Panc1 (cell line): ENCODE measurements at regions not wholly inside any gene's neighbourhood (a gene's known extent, or its start where the extent isn't known, plus 50 kb on each side); places are given as distances from the start of the nearest gene placed in this dataset.

Experiments
- ATAC-seq: fragments of 200-7000 bp; cut with Tn5 transposase; 2 replicates; pipeline ENCODE4 v1.9.1; 2020; ENCODE audit warnings: mild to moderate bottlenecking, moderate library complexity
- BruUV-seq: library from RNA; stranded (reverse); fragments of 400-500 nt; replicated peaks from 2 replicates; lab custom pipeline; 2021; lab: Mats Ljungman, UMichigan
- CTCF ChIA-PET: fragments of 300-600 bp; sonication (Branson Sonifier 250); formaldehyde crosslinking; loops from one replicate; lab custom pipeline; 2022; ENCODE audit warnings: antibody characterized with exemption; lab: Charles Lee
- POLR2A ChIA-PET: fragments of 300-600 bp; sonication (Branson Sonifier 250); formaldehyde crosslinking; loops from one replicate; lab custom pipeline; 2022; ENCODE audit warnings: antibody characterized with exemption; lab: Charles Lee
- DNase-seq: peaks from one replicate; pipeline ENCODE4 v3.0.0-alpha.2; 2010; ENCODE audit warnings: low read depth, low spot score
- H3K27ac ChIP-seq: 2 replicates; pipeline ENCODE4 v1.5.1; 2011; ENCODE audit warnings: mild to moderate bottlenecking, low read length, inconsistent platforms
- H3K27me3 ChIP-seq: fragments of 200-500 bp; sonication (Bioruptor generic); 2 replicates; pipeline ENCODE4 v1.6.0; 2014; ENCODE audit warnings: low read length, inconsistent platforms; ENCODE audit not compliant: control insufficient read depth, insufficient read depth
- H3K36me3 ChIP-seq: fragments of 200-500 bp; sonication (Bioruptor generic); 2 replicates; pipeline ENCODE4 v1.5.1; 2014; ENCODE audit warnings: inconsistent platforms, mild to moderate bottlenecking, low read length, moderate library complexity; ENCODE audit not compliant: control insufficient read depth, insufficient read depth
- H3K4me1 ChIP-seq: 2 replicates; pipeline ENCODE4 v1.5.1; 2011; ENCODE audit warnings: inconsistent platforms, mild to moderate bottlenecking, low read length, moderate library complexity; ENCODE audit not compliant: control insufficient read depth, insufficient read depth
- H3K4me3 ChIP-seq, 2 experiments: 2 replicates each; pipeline ENCODE4 v1.5.1; 2011 to 2012; ENCODE audit warnings: low read depth in 2 of 2, low read length in 2 of 2, mild to moderate bottlenecking in 2 of 2, inconsistent platforms in 1 of 2, moderate library complexity in 1 of 2
- H3K9me3 ChIP-seq: fragments of 200-500 bp; sonication (Bioruptor generic); 2 replicates; pipeline ENCODE4 v1.5.1; 2014; ENCODE audit warnings: low read depth, mild to moderate bottlenecking, inconsistent platforms, low read length, moderate library complexity; ENCODE audit not compliant: control insufficient read depth, insufficient read depth
- POLR2AphosphoS5 ChIP-seq: IDR thresholded peaks from 2 replicates; pipeline ENCODE4 v1.6.1; 2012; ENCODE audit warnings: mild to moderate bottlenecking, low read depth, low read length, moderate library complexity
- SIN3A ChIP-seq: IDR thresholded peaks from 2 replicates; pipeline ENCODE4 v1.6.1; 2012; ENCODE audit warnings: low read depth, mild to moderate bottlenecking, low read length, moderate library complexity, borderline replicate concordance; ENCODE audit not compliant: insufficient read depth
- TCF7L2 ChIP-seq: IDR thresholded peaks from 2 replicates; pipeline ENCODE4 v1.6.1; 2011; ENCODE audit warnings: mild to moderate bottlenecking, low read depth, low read length, inconsistent platforms
- in situ Hi-C: cut with HindIII; loops from 2 replicates; pipeline ENCODE4 v1.10.0; 2016; ENCODE audit warnings: low sequenced_read_pairs, low pct_unique_long_range_greater_than_20kb
- intact Hi-C: fragments of 100-400 bp; cut with micrococcal nuclease; formaldehyde crosslinking; loops from one replicate; pipeline ENCODE4 v1.10.0; 2022; ENCODE audit not compliant: unreplicated experiment
- TF ChIP-seq, protein P1 (sequence below): fragments of 450-650 bp; IDR thresholded peaks from 2 replicates; pipeline ENCODE4 v1.5.1; 2017; ENCODE audit warnings: mild to moderate bottlenecking
- TF ChIP-seq, protein P2 (sequence below), 2 experiments: IDR thresholded peaks; 2 replicates each; pipeline ENCODE4 v1.6.1; 2011 to 2012; ENCODE audit warnings: low read depth in 2 of 2, control low read depth in 1 of 2, low read length in 1 of 2, mild to moderate bottlenecking in 1 of 2, moderate library complexity in 1 of 2; ENCODE audit not compliant: insufficient read depth in 1 of 2

DNA sequence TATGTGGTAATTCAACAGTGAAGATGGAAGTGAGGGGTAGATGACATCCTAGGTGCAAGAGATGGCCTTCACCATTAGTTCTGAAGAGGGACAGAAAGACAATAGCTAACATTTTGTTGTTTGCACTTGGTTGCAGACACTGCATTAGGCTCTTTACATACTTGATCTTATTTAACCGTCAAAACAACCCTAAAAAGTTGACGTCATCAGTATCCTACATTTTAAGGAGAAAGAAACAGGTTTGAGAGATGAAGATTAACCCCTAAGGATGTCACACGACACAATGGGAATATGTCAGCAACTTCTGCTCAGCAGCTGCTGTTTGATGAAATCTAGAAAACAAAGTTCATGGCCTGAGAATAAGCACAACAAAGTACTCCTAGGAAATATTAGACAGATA lies 72.6 kb upstream of the MC3R start:
- BruUV-seq, result no TSS peak
- Histone ChIP-seq H3K4me3 (no peak overlapping the region), H3K4me1 (no peaks in the 10 kb centered on the region), H3K27me3 (no peaks in the 10 kb centered on the region), H3K27ac (no peak overlapping the region), H3K9me3 (no peaks in the 10 kb centered on the region), H3K36me3 (no peaks in the 10 kb centered on the region)
- TF ChIP-seq POLR2AphosphoS5 (no peak), SIN3A (no peak), TCF7L2 (no peak)
- TF ChIP-seq, protein P1, sequence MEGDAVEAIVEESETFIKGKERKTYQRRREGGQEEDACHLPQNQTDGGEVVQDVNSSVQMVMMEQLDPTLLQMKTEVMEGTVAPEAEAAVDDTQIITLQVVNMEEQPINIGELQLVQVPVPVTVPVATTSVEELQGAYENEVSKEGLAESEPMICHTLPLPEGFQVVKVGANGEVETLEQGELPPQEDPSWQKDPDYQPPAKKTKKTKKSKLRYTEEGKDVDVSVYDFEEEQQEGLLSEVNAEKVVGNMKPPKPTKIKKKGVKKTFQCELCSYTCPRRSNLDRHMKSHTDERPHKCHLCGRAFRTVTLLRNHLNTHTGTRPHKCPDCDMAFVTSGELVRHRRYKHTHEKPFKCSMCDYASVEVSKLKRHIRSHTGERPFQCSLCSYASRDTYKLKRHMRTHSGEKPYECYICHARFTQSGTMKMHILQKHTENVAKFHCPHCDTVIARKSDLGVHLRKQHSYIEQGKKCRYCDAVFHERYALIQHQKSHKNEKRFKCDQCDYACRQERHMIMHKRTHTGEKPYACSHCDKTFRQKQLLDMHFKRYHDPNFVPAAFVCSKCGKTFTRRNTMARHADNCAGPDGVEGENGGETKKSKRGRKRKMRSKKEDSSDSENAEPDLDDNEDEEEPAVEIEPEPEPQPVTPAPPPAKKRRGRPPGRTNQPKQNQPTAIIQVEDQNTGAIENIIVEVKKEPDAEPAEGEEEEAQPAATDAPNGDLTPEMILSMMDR, result no peak
- TF ChIP-seq, protein P2, sequence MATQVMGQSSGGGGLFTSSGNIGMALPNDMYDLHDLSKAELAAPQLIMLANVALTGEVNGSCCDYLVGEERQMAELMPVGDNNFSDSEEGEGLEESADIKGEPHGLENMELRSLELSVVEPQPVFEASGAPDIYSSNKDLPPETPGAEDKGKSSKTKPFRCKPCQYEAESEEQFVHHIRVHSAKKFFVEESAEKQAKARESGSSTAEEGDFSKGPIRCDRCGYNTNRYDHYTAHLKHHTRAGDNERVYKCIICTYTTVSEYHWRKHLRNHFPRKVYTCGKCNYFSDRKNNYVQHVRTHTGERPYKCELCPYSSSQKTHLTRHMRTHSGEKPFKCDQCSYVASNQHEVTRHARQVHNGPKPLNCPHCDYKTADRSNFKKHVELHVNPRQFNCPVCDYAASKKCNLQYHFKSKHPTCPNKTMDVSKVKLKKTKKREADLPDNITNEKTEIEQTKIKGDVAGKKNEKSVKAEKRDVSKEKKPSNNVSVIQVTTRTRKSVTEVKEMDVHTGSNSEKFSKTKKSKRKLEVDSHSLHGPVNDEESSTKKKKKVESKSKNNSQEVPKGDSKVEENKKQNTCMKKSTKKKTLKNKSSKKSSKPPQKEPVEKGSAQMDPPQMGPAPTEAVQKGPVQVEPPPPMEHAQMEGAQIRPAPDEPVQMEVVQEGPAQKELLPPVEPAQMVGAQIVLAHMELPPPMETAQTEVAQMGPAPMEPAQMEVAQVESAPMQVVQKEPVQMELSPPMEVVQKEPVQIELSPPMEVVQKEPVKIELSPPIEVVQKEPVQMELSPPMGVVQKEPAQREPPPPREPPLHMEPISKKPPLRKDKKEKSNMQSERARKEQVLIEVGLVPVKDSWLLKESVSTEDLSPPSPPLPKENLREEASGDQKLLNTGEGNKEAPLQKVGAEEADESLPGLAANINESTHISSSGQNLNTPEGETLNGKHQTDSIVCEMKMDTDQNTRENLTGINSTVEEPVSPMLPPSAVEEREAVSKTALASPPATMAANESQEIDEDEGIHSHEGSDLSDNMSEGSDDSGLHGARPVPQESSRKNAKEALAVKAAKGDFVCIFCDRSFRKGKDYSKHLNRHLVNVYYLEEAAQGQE (IDR thresholded peaks at IDR 0.05; ENCODE audit: insufficient read depth in 1 of 2, low read depth in 2 of 2, low read length in 1 of 2), result no peak
- DNase-seq (no peak), ATAC-seq (no peak)
- POLR2A ChIA-PET, result no interaction called here
- CTCF ChIA-PET, result no interaction called here
- intact Hi-C loops (loop anchor here (10.0 kb wide), 1 partner anchor 761 kb away; no protein-coding TSS in a partner anchor), in situ Hi-C loops (no loop called here)

DNA sequence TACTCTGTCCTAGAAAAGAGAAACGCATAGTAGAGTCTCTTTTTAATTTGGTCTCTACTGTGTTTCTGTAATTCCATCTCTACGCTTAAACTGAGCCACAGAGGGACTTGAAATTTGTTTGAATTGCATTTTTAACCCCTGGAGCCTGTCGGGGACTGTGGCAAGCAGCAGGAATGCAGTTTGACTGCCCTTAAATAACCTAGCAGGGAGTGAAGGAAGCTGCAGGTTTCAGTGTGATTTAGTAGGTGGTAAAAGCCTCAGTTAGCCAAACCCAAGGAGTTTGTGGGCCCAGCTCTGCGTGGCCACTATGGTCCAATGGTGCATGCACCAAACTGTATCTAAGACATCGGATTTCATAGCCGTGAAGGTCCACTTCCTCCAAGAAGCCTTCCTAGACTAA lies 70.3 kb upstream of the MC3R start:
- CTCF ChIA-PET, result interaction anchor here (0.5 kb wide), 1 partner anchor 615 kb away, joined by 3 read pairs; no protein-coding TSS in a partner anchor
- TF ChIP-seq, protein P2 (IDR thresholded peaks at IDR 0.05; ENCODE audit: insufficient read depth in 1 of 2, low read depth in 2 of 2, low read length in 1 of 2), result no peak
- no peak for TF ChIP-seq SIN3A
- TF ChIP-seq TCF7L2, result no peak
- TF ChIP-seq POLR2AphosphoS5, result no peak
- TF ChIP-seq, protein P1, result no peak
- intact Hi-C loops, result loop anchor here (10.0 kb wide), 1 partner anchor 763 kb away; no protein-coding TSS in a partner anchor
- POLR2A ChIA-PET, result no interaction called here
- no peaks in the 10 kb centered on the region for H3K36me3 ChIP-seq
- H3K4me1 ChIP-seq, result no peaks in the 10 kb centered on the region
- H3K27me3 ChIP-seq, result no peaks in the 10 kb centered on the region
- H3K4me3 ChIP-seq, result no peak overlapping the region
- ATAC-seq, result no peak
- H3K27ac ChIP-seq, result no peak overlapping the region
- no peak for DNase-seq
- BruUV-seq, result no TSS peak
- in situ Hi-C loops, result no loop called here
- H3K9me3 ChIP-seq, result no peaks in the 10 kb centered on the region
